ENCODE measurements at regions not wholly inside any gene's neighbourhood (a gene's known extent, or its start where the extent isn't known, plus 50 kb on each side); places are given as distances from the start of the nearest gene placed in this dataset.

- H3K4me1 Mint-ChIP-seq, result no peaks in the 10 kb centered on the region
These were observed 393.5 kb upstream of the GRIA3 start for GRCh38 chrX:122790376-122791095.

GRCh38 chrX:122813876-122814275 is 370.2 kb upstream of the GRIA3 start:
- no peak overlapping the region for H3K4me3 Mint-ChIP-seq
- no peaks in the 10 kb centered on the region for H3K4me1 Mint-ChIP-seq
- H3K9me3 Mint-ChIP-seq, result peaks cover 49% of the 10 kb centered on the region
- TF ChIP-seq CTCF (IDR thresholded peaks at IDR 0.05; ENCODE audit: unreplicated experiment), result no peak
- no peaks in the 10 kb centered on the region for H3K36me3 Mint-ChIP-seq
- H3K27ac Mint-ChIP-seq, result no peak overlapping the region
- H3K27me3 Mint-ChIP-seq (ENCODE audit: low read depth), result no peaks in the 10 kb centered on the region
- no peak for DNase-seq (ENCODE audit: low spot score in 2 of 2, unreplicated experiment in 2 of 2)

More at GRCh38 chrX:122790376-122791095, 393.5 kb upstream of the GRIA3 start:
- Mint-ChIP-seq H3K36me3 (peaks cover 1% of the 10 kb centered on the region), H3K4me3 (no peak overlapping the region), H3K27me3 (ENCODE audit: low read depth) (no peaks in the 10 kb centered on the region), H3K9me3 (peaks cover 30% of the 10 kb centered on the region), H3K27ac (no peak overlapping the region)
- no peak for DNase-seq (ENCODE audit: low spot score in 2 of 2, unreplicated experiment in 2 of 2)
- TF ChIP-seq CTCF (IDR thresholded peaks at IDR 0.05; ENCODE audit: unreplicated experiment), result no peak

GRCh38 chrX:122816288-122816687 is 367.8 kb upstream of the GRIA3 start:
- H3K27me3 Mint-ChIP-seq (ENCODE audit: low read depth), result no peaks in the 10 kb centered on the region
- H3K9me3 Mint-ChIP-seq, result peaks cover 64% of the 10 kb centered on the region
- no peak overlapping the region for H3K27ac Mint-ChIP-seq

GRCh38 chrX:122817321-122817955 is 366.6 kb upstream of the GRIA3 start:
- no peaks in the 10 kb centered on the region for H3K27me3 Mint-ChIP-seq (ENCODE audit: low read depth)
- no peaks in the 10 kb centered on the region for H3K36me3 Mint-ChIP-seq
- no peaks in the 10 kb centered on the region for H3K4me1 Mint-ChIP-seq
- TF ChIP-seq CTCF (IDR thresholded peaks at IDR 0.05; ENCODE audit: unreplicated experiment), result no peak
- peaks cover 69% of the 10 kb centered on the region for H3K9me3 Mint-ChIP-seq
- no peak overlapping the region for H3K4me3 Mint-ChIP-seq
- DNase-seq (ENCODE audit: low spot score in 2 of 2, unreplicated experiment in 2 of 2), result no peak
- H3K27ac Mint-ChIP-seq, result no peak overlapping the region

More at GRCh38 chrX:122816288-122816687, 367.8 kb upstream of the GRIA3 start:
- DNase-seq (ENCODE audit: low spot score in 2 of 2, unreplicated experiment in 2 of 2), result no peak
- no peak overlapping the region for H3K4me3 Mint-ChIP-seq
- no peaks in the 10 kb centered on the region for H3K36me3 Mint-ChIP-seq
- no peak for TF ChIP-seq CTCF (IDR thresholded peaks at IDR 0.05; ENCODE audit: unreplicated experiment)
- H3K4me1 Mint-ChIP-seq, result no peaks in the 10 kb centered on the region

GRCh38 chrX:122818068-122818467 is 366.0 kb upstream of the GRIA3 start:
- no peak for DNase-seq (ENCODE audit: low spot score in 2 of 2, unreplicated experiment in 2 of 2)
- H3K4me1 Mint-ChIP-seq, result no peaks in the 10 kb centered on the region
- H3K9me3 Mint-ChIP-seq, result peaks cover 74% of the 10 kb centered on the region
- H3K36me3 Mint-ChIP-seq, result no peaks in the 10 kb centered on the region
- H3K27me3 Mint-ChIP-seq (ENCODE audit: low read depth), result no peaks in the 10 kb centered on the region
- no peak overlapping the region for H3K27ac Mint-ChIP-seq
- TF ChIP-seq CTCF (IDR thresholded peaks at IDR 0.05; ENCODE audit: unreplicated experiment), result no peak
- H3K4me3 Mint-ChIP-seq, result no peak overlapping the region

Data from mesothelial cell of epicardium (in vitro differentiated cells).